HEK293T (cell line): ENCODE measurements at regions not wholly inside any gene's neighbourhood (a gene's known extent, or its start where the extent isn't known, plus 50 kb on each side); places are given as distances from the start of the nearest gene placed in this dataset.

Source experiments
- CTCF ChIA-PET: fragments of 350-600 bp; formaldehyde crosslinking; extraction: SDS; loops from one replicate; lab custom pipeline; 2021; ENCODE audit warnings: antibody characterized with exemption, inconsistent platforms; lab: Yijun Ruan, JAX
- POLR2A ChIA-PET: fragments of 350-600 bp; formaldehyde crosslinking; extraction: SDS; loops from one replicate; lab custom pipeline; 2020; ENCODE audit warnings: antibody characterized with exemption, inconsistent platforms; lab: Yijun Ruan, JAX
- DNase-seq: peaks from one replicate; pipeline ENCODE4 v3.0.0; 2012; ENCODE audit warnings: mixed read lengths; ENCODE audit errors: extremely low spot score
- ARNT ChIP-seq: fragments of 450-650 bp; IDR thresholded peaks from 2 replicates; pipeline ENCODE4 v1.6.1; 2017; ENCODE audit warnings: mild to moderate bottlenecking
- BHLHE40 ChIP-seq: fragments of 450-650 bp; IDR thresholded peaks from 2 replicates; pipeline ENCODE4 v1.6.1; 2016; ENCODE audit warnings: mild to moderate bottlenecking, moderate library complexity, borderline replicate concordance
- CTBP1 ChIP-seq: fragments of 450-650 bp; IDR thresholded peaks from 2 replicates; pipeline ENCODE4 v1.6.1; 2016; ENCODE audit warnings: borderline replicate concordance
- ELF4 ChIP-seq: fragments of 450-650 bp; IDR thresholded peaks from 2 replicates; pipeline ENCODE4 v1.6.1; 2017; ENCODE audit warnings: antibody characterized with exemption
- FOXA1 ChIP-seq: fragments of 450-650 bp; IDR thresholded peaks from 2 replicates; pipeline ENCODE4 v1.6.1; 2016; ENCODE audit warnings: mild to moderate bottlenecking
- FOXK2 ChIP-seq: fragments of 450-650 bp; IDR thresholded peaks from 2 replicates; pipeline ENCODE4 v1.6.1; 2016; ENCODE audit warnings: mild to moderate bottlenecking
- FOXM1 ChIP-seq: fragments of 450-650 bp; IDR thresholded peaks from 2 replicates; pipeline ENCODE4 v1.6.1; 2017; ENCODE audit warnings: mild to moderate bottlenecking, borderline replicate concordance
- HDGF ChIP-seq: fragments of 450-650 bp; IDR thresholded peaks from 2 replicates; pipeline ENCODE4 v1.6.1; 2017; ENCODE audit warnings: antibody characterized with exemption, borderline replicate concordance
- L3MBTL2 ChIP-seq: fragments of 450-650 bp; conservative IDR thresholded peaks from 2 replicates; pipeline ENCODE4 v1.6.1; 2016; ENCODE audit warnings: mild to moderate bottlenecking
- LEF1 ChIP-seq: fragments of 450-650 bp; IDR thresholded peaks from 2 replicates; pipeline ENCODE4 v1.6.1; 2017; ENCODE audit warnings: mild to moderate bottlenecking, borderline replicate concordance
- NFRKB ChIP-seq: fragments of 450-650 bp; IDR thresholded peaks from 2 replicates; pipeline ENCODE4 v1.6.1; 2016; ENCODE audit warnings: mild to moderate bottlenecking, moderate library complexity
- PKNOX1 ChIP-seq: fragments of 450-650 bp; IDR thresholded peaks from 2 replicates; pipeline ENCODE4 v1.6.1; 2016
- SP1 ChIP-seq: fragments of 450-650 bp; IDR thresholded peaks from 2 replicates; pipeline ENCODE4 v1.6.1; 2017
- SUZ12 ChIP-seq: fragments of 450-650 bp; IDR thresholded peaks from 2 replicates; pipeline ENCODE4 v1.6.1; 2016; ENCODE audit warnings: mild to moderate bottlenecking
- TARDBP ChIP-seq: fragments of 450-650 bp; IDR thresholded peaks from 2 replicates; pipeline ENCODE4 v1.6.1; 2016
- ZNF384 ChIP-seq: fragments of 450-650 bp; IDR thresholded peaks from 2 replicates; pipeline ENCODE4 v1.6.1; 2016

GRCh38 chr7:20466543-20467021 is 135.9 kb downstream of the ITGB8 start:
- no peak for DNase-seq
- ChIA-PET POLR2A (no interaction called here), CTCF (no interaction called here)
- no peak for TF ChIP-seq NFRKB
- TF ChIP-seq FOXA1 = no peak
- TF ChIP-seq SUZ12 = no peak
- no peak for TF ChIP-seq ARNT
- no peak for TF ChIP-seq CTBP1
- no peak for TF ChIP-seq ELF4
- no peak for TF ChIP-seq BHLHE40
- no peak for TF ChIP-seq HDGF
- no peak for TF ChIP-seq FOXM1

- ChIA-PET POLR2A (no interaction called here), CTCF (no interaction called here)
- TF ChIP-seq HDGF (no peak), TARDBP (no peak), SP1 (no peak), CTBP1 (no peak), BHLHE40 (no peak), FOXM1 (no peak), L3MBTL2 (no peak), FOXA1 (no peak), ELF4 (no peak), ARNT (no peak), NFRKB (no peak), LEF1 (no peak), PKNOX1 (no peak), ZNF384 (no peak), SUZ12 (no peak), FOXK2 (no peak)
- no peak for DNase-seq
Observed at GRCh38 chr7:20470082-20470481, 139.4 kb downstream of the ITGB8 start.

- DNase-seq = no peak
- ChIA-PET POLR2A (no interaction called here), CTCF (no interaction called here)
- TF ChIP-seq L3MBTL2 = no peak
Observed at GRCh38 chr7:20470726-20471125, 140.0 kb downstream of the ITGB8 start.

GRCh38 chr7:20474249-20474648 is 141.2 kb upstream of the ABCB5 start:
- CTCF ChIA-PET = interaction anchor here (0.6 kb wide), 1 partner anchor 11 kb away, joined by 3 read pairs; no protein-coding TSS in a partner anchor
- no peak for DNase-seq
- POLR2A ChIA-PET = no interaction called here
- TF ChIP-seq BHLHE40 (no peak), L3MBTL2 (no peak), CTBP1 (no peak), LEF1 (no peak), FOXA1 (no peak), FOXM1 (no peak)

GRCh38 chr7:20475756-20476155 is 139.7 kb upstream of the ABCB5 start:
- CTCF ChIA-PET = no interaction called here
- DNase-seq = no peak
- POLR2A ChIA-PET = no interaction called here
- TF ChIP-seq BHLHE40 = no peak
- TF ChIP-seq FOXK2 = no peak
- TF ChIP-seq NFRKB = no peak
- no peak for TF ChIP-seq SP1
- no peak for TF ChIP-seq CTBP1
- TF ChIP-seq LEF1 = no peak
- TF ChIP-seq ELF4 = no peak
- TF ChIP-seq PKNOX1 = no peak
- no peak for TF ChIP-seq HDGF
- no peak for TF ChIP-seq ZNF384
- TF ChIP-seq ARNT = no peak
- no peak for TF ChIP-seq FOXA1
- no peak for TF ChIP-seq TARDBP
- no peak for TF ChIP-seq L3MBTL2
- no peak for TF ChIP-seq SUZ12
- TF ChIP-seq FOXM1 = no peak

- TF ChIP-seq CTBP1 = no peak
- TF ChIP-seq ELF4 = no peak
- no peak for TF ChIP-seq FOXK2
- no peak for TF ChIP-seq SP1
- no peak for TF ChIP-seq SUZ12
- no peak for TF ChIP-seq PKNOX1
- TF ChIP-seq FOXM1 = no peak
- no peak for TF ChIP-seq HDGF
- TF ChIP-seq ZNF384 = no peak
- TF ChIP-seq ARNT = no peak
- TF ChIP-seq NFRKB = no peak
- TF ChIP-seq LEF1 = no peak
- TF ChIP-seq FOXA1 = no peak
- TF ChIP-seq TARDBP = no peak
- no peak for TF ChIP-seq BHLHE40
- no peak for TF ChIP-seq L3MBTL2
- CTCF ChIA-PET = no interaction called here
- POLR2A ChIA-PET = no interaction called here
- no peak for DNase-seq
Observed at GRCh38 chr7:20477067-20477466, 138.4 kb upstream of the ABCB5 start.

GRCh38 chr7:20479706-20480105 is 135.8 kb upstream of the ABCB5 start:
- ChIA-PET POLR2A (no interaction called here), CTCF (no interaction called here)
- no peak for DNase-seq
- no peak for TF ChIP-seq SUZ12
- TF ChIP-seq SP1 = no peak
- no peak for TF ChIP-seq PKNOX1
- TF ChIP-seq ARNT = no peak
- no peak for TF ChIP-seq CTBP1
- no peak for TF ChIP-seq FOXM1
- no peak for TF ChIP-seq LEF1
- TF ChIP-seq L3MBTL2 = no peak
- TF ChIP-seq ELF4 = no peak
- no peak for TF ChIP-seq TARDBP
- TF ChIP-seq NFRKB = no peak
- no peak for TF ChIP-seq FOXA1
- TF ChIP-seq HDGF = no peak
- TF ChIP-seq FOXK2 = no peak
